ENCODE measurements at regions not wholly inside any gene's neighbourhood (a gene's known extent, or its start where the extent isn't known, plus 50 kb on each side); places are given as distances from the start of the nearest gene placed in this dataset.
A peak's percentile ranks its signal among the peaks of the same experiment; 100 is the strongest.

- Histone ChIP-seq H2AFZ (ENCODE audit: low read length) (no peak overlapping the region; the same call in 1 of the 2 replicates), H3K9me2 (ENCODE audit: insufficient read depth, low read length) (no peaks in the 10 kb centered on the region), H3K27ac (ENCODE audit: low read depth, low read length, poor library complexity, severe bottlenecking) (no peak overlapping the region), H3K9me3 (ENCODE audit: low read length) (no peaks in the 10 kb centered on the region), H4K20me1 (ENCODE audit: insufficient read depth, low read length) (no peaks in the 10 kb centered on the region), H3K36me3 (ENCODE audit: insufficient read depth, low read length) (no peaks in the 10 kb centered on the region), H3K4me2 (ENCODE audit: low read length) (peak overlapping the region; percentile 80), H3K4me3 (ENCODE audit: low read depth, low read length, poor library complexity, severe bottlenecking) (peak overlapping the region; percentile 75), H3K79me2 (ENCODE audit: insufficient read depth, low read depth, low read length) (peaks cover 25% of the 10 kb centered on the region), H3K4me1 (ENCODE audit: insufficient read depth, low read length, poor library complexity, severe bottlenecking) (peaks cover 32% of the 10 kb centered on the region)
- no peak for DNase-seq (ENCODE audit: low spot score)
- TF ChIP-seq CTCF (conservative IDR thresholded peaks at IDR 0.05; ENCODE audit: low read length) = no peak
- TF ChIP-seq EZH2phosphoT487 (IDR thresholded peaks at IDR 0.05; ENCODE audit: borderline replicate concordance, low read depth, low read length) = no peak
- ChIA-PET POLR2A (interaction anchor here (0.6 to 1.5 kb wide), 7 partner anchors 11 to 59 kb away, joined by 3 to 7 read pairs (median 4); no protein-coding TSS in a partner anchor), CTCF (ENCODE audit: unreplicated experiment) (no interaction called here)
- intact Hi-C loops (cut with micrococcal nuclease; ENCODE audit: unreplicated experiment) = no loop called here
- BruUV-seq (replicated peaks) = no TSS peak
Measured at GRCh38 chr3:11717301-11717700, 73.6 kb upstream of the VGLL4 start.

- H3K36me3 ChIP-seq (ENCODE audit: insufficient read depth, low read length) = no peaks in the 10 kb centered on the region
- H3K4me2 ChIP-seq (ENCODE audit: low read length) = peak overlapping the region; percentile 80
- POLR2A ChIA-PET = interaction anchor here (0.6 to 1.5 kb wide), 8 partner anchors 9 to 59 kb away, joined by 3 to 7 read pairs (median 4); no protein-coding TSS in a partner anchor
- H3K4me1 ChIP-seq (ENCODE audit: insufficient read depth, low read length, poor library complexity, severe bottlenecking) = peaks cover 32% of the 10 kb centered on the region
- peaks cover 26% of the 10 kb centered on the region for H3K79me2 ChIP-seq (ENCODE audit: insufficient read depth, low read depth, low read length)
- no peaks in the 10 kb centered on the region for H4K20me1 ChIP-seq (ENCODE audit: insufficient read depth, low read length)
- DNase-seq (ENCODE audit: low spot score) = no peak
- H3K9me3 ChIP-seq (ENCODE audit: low read length) = no peaks in the 10 kb centered on the region
- no peaks in the 10 kb centered on the region for H3K9me2 ChIP-seq (ENCODE audit: insufficient read depth, low read length)
- H2AFZ ChIP-seq (ENCODE audit: low read length) = no peak overlapping the region
- intact Hi-C loops (cut with micrococcal nuclease; ENCODE audit: unreplicated experiment) = no loop called here
- H3K4me3 ChIP-seq (ENCODE audit: low read depth, low read length, poor library complexity, severe bottlenecking) = peak overlapping the region; percentile 75
- TF ChIP-seq EZH2phosphoT487 (IDR thresholded peaks at IDR 0.05; ENCODE audit: borderline replicate concordance, low read depth, low read length) (no peak), CTCF (conservative IDR thresholded peaks at IDR 0.05; ENCODE audit: low read length) (no peak)
- CTCF ChIA-PET (ENCODE audit: unreplicated experiment) = no interaction called here
- BruUV-seq (replicated peaks) = no TSS peak
- no peak overlapping the region for H3K27ac ChIP-seq (ENCODE audit: low read depth, low read length, poor library complexity, severe bottlenecking)
Measured at GRCh38 chr3:11716573-11717290, 73.0 kb upstream of the VGLL4 start.

- no peak overlapping the region for H2AFZ ChIP-seq (ENCODE audit: low read length)
- H4K20me1 ChIP-seq (ENCODE audit: insufficient read depth, low read length) = no peaks in the 10 kb centered on the region
- ChIA-PET POLR2A (interaction anchor here (1.0 kb wide), 1 partner anchor 34 kb away, joined by 4 read pairs; no protein-coding TSS in a partner anchor), CTCF (ENCODE audit: unreplicated experiment) (no interaction called here)
- no peak overlapping the region for H3K4me3 ChIP-seq (ENCODE audit: low read depth, low read length, poor library complexity, severe bottlenecking)
- H3K4me2 ChIP-seq (ENCODE audit: low read length) = 0 out of 2 replicates have a peak overlapping the region, but pooled peaks have one; percentile 17
- 0 out of 2 replicates have a peak, but pooled peaks cover 6% of the 10 kb centered on the region for H3K9me3 ChIP-seq (ENCODE audit: low read length)
- no peak overlapping the region for H3K27ac ChIP-seq (ENCODE audit: low read depth, low read length, poor library complexity, severe bottlenecking)
- BruUV-seq (replicated peaks) = no TSS peak
- H3K79me2 ChIP-seq (ENCODE audit: insufficient read depth, low read depth, low read length) = peaks cover 30% of the 10 kb centered on the region
- no peak for TF ChIP-seq CTCF (conservative IDR thresholded peaks at IDR 0.05; ENCODE audit: low read length)
- no peak for TF ChIP-seq EZH2phosphoT487 (IDR thresholded peaks at IDR 0.05; ENCODE audit: borderline replicate concordance, low read depth, low read length)
- no peaks in the 10 kb centered on the region; the same call in 1 of the 2 replicates for H3K36me3 ChIP-seq (ENCODE audit: insufficient read depth, low read length)
- H3K9me2 ChIP-seq (ENCODE audit: insufficient read depth, low read length) = no peaks in the 10 kb centered on the region
- intact Hi-C loops (cut with micrococcal nuclease; ENCODE audit: unreplicated experiment) = no loop called here
- H3K4me1 ChIP-seq (ENCODE audit: insufficient read depth, low read length, poor library complexity, severe bottlenecking) = peaks cover 21% of the 10 kb centered on the region
- no peak for DNase-seq (ENCODE audit: low spot score)
Measured at GRCh38 chr3:11713171-11713570, 69.5 kb upstream of the VGLL4 start.

All from OCI-LY7 (cell line).